Skeletal muscle tissue (tissue), 3 donors: ENCODE measurements at regions not wholly inside any gene's neighbourhood (a gene's known extent, or its start where the extent isn't known, plus 50 kb on each side); places are given as distances from the start of the nearest gene placed in this dataset.

Experiments
- H3K27ac ChIP-seq: one replicate; pipeline ENCODE4 v1.7.0; 2013; ENCODE audit warnings: mild to moderate bottlenecking, low read depth, low read length, inconsistent platforms
- H3K27me3 ChIP-seq, 3 donors: one replicate each; pipeline ENCODE4 v1.7.0; 2013; ENCODE audit warnings: low read length in 3 of 3; ENCODE audit not compliant: control insufficient read depth in 3 of 3, insufficient read depth in 3 of 3
- H3K36me3 ChIP-seq, 3 donors: one replicate each; pipeline ENCODE4 v1.7.0; 2013; ENCODE audit warnings: low read length in 3 of 3; ENCODE audit not compliant: control insufficient read depth in 3 of 3, insufficient read depth in 3 of 3
- H3K4me1 ChIP-seq, 3 donors: one replicate each; pipeline ENCODE4 v1.7.0; 2013; ENCODE audit warnings: low read length in 3 of 3, mild to moderate bottlenecking in 3 of 3; ENCODE audit not compliant: control insufficient read depth in 3 of 3, insufficient read depth in 3 of 3
- H3K4me3 ChIP-seq, 3 donors: one replicate each; pipeline ENCODE4 v1.7.0; 2013; ENCODE audit warnings: low read length in 3 of 3
- H3K9ac ChIP-seq, 3 donors: one replicate each; pipeline ENCODE4 v1.7.0; 2013; ENCODE audit warnings: low read length in 3 of 3, mild to moderate bottlenecking in 3 of 3, moderate library complexity in 2 of 3, low read depth in 1 of 3
- H3K9me3 ChIP-seq, 3 donors: one replicate each; pipeline ENCODE4 v1.7.0; 2013; ENCODE audit warnings: low read length in 3 of 3; ENCODE audit not compliant: control insufficient read depth in 3 of 3
- donor health status: Osteomylitis.

- Histone ChIP-seq H3K9me3 (no peaks in the 10 kb centered on the region), H3K27me3 (no peaks in the 10 kb centered on the region), H3K4me1 (no peaks in the 10 kb centered on the region), H3K27ac (no peak overlapping the region), H3K4me3 (no peak overlapping the region), H3K9ac (no peak overlapping the region), H3K36me3 (no peaks in the 10 kb centered on the region)
These were observed 667.4 kb upstream of the ZP4 start for GRCh38 chr1:238558156-238558555.

- Histone ChIP-seq H3K9me3 (no peaks in the 10 kb centered on the region), H3K4me3 (no peak overlapping the region), H3K36me3 (no peaks in the 10 kb centered on the region), H3K4me1 (no peaks in the 10 kb centered on the region), H3K9ac (no peak overlapping the region), H3K27ac (no peak overlapping the region), H3K27me3 (no peaks in the 10 kb centered on the region)
These were observed 661.5 kb upstream of the ZP4 start for GRCh38 chr1:238552271-238552670.

GRCh38 chr1:238549137-238549536, 658.4 kb upstream of the ZP4 start:
- H3K9ac ChIP-seq: no peak overlapping the region
- no peak overlapping the region for H3K27ac ChIP-seq
- H3K27me3 ChIP-seq: no peaks in the 10 kb centered on the region
- H3K36me3 ChIP-seq: no peaks in the 10 kb centered on the region
- H3K4me3 ChIP-seq: no peak overlapping the region
- H3K9me3 ChIP-seq: no peaks in the 10 kb centered on the region
- no peaks in the 10 kb centered on the region for H3K4me1 ChIP-seq

- Histone ChIP-seq H3K27ac (no peak overlapping the region), H3K4me3 (no peak overlapping the region), H3K27me3 (no peaks in the 10 kb centered on the region), H3K36me3 (no peaks in the 10 kb centered on the region), H3K9me3 (no peaks in the 10 kb centered on the region), H3K4me1 (no peaks in the 10 kb centered on the region), H3K9ac (no peak overlapping the region)
These were observed 655.4 kb upstream of the ZP4 start for GRCh38 chr1:238546118-238546517.

GRCh38 chr1:238537641-238538040, 646.9 kb upstream of the ZP4 start:
- H3K36me3 ChIP-seq: no peaks in the 10 kb centered on the region
- no peak overlapping the region for H3K9ac ChIP-seq
- no peak overlapping the region for H3K4me3 ChIP-seq
- H3K27me3 ChIP-seq: no peaks in the 10 kb centered on the region
- H3K4me1 ChIP-seq: no peaks in the 10 kb centered on the region
- no peaks in the 10 kb centered on the region for H3K9me3 ChIP-seq
- no peak overlapping the region for H3K27ac ChIP-seq

GRCh38 chr1:238530209-238530851, 639.6 kb upstream of the ZP4 start:
- Histone ChIP-seq H3K27me3 (no peaks in the 10 kb centered on the region), H3K9ac (no peak overlapping the region), H3K9me3 (peaks cover 0 to 2% (median 0%) of the 10 kb centered on the region in 3 donors), H3K27ac (no peak overlapping the region), H3K4me3 (no peak overlapping the region), H3K36me3 (no peaks in the 10 kb centered on the region), H3K4me1 (no peaks in the 10 kb centered on the region)

- Histone ChIP-seq H3K4me3 (no peak overlapping the region), H3K27ac (no peak overlapping the region), H3K36me3 (no peaks in the 10 kb centered on the region), H3K27me3 (no peaks in the 10 kb centered on the region), H3K9ac (no peak overlapping the region), H3K9me3 (peaks cover 0 to 6% (median 3%) of the 10 kb centered on the region in 3 donors), H3K4me1 (no peaks in the 10 kb centered on the region)
These were observed 627.0 kb upstream of the ZP4 start for GRCh38 chr1:238517711-238518110.

- Histone ChIP-seq H3K27me3 (no peaks in the 10 kb centered on the region), H3K27ac (no peak overlapping the region), H3K9me3 (peaks cover 0 to 2% (median 0%) of the 10 kb centered on the region in 3 donors), H3K4me3 (no peak overlapping the region), H3K9ac (no peak overlapping the region), H3K4me1 (no peaks in the 10 kb centered on the region), H3K36me3 (no peaks in the 10 kb centered on the region)
These were observed 610.6 kb upstream of the ZP4 start for GRCh38 chr1:238501290-238501689.

GRCh38 chr1:238499021-238499420, 608.3 kb upstream of the ZP4 start:
- no peak overlapping the region for H3K27ac ChIP-seq
- H3K4me3 ChIP-seq: no peak overlapping the region

GRCh38 chr1:238492271-238492670, 601.5 kb upstream of the ZP4 start:
- no peak overlapping the region for H3K9ac ChIP-seq
- no peaks in the 10 kb centered on the region for H3K9me3 ChIP-seq
- H3K27me3 ChIP-seq: no peaks in the 10 kb centered on the region
- H3K36me3 ChIP-seq: no peaks in the 10 kb centered on the region
- H3K27ac ChIP-seq: no peak overlapping the region
- no peaks in the 10 kb centered on the region for H3K4me1 ChIP-seq
- H3K4me3 ChIP-seq: no peak overlapping the region

More at GRCh38 chr1:238499021-238499420, 608.3 kb upstream of the ZP4 start:
- no peaks in the 10 kb centered on the region for H3K27me3 ChIP-seq
- H3K9me3 ChIP-seq: peaks cover 0 to 2% (median 0%) of the 10 kb centered on the region in 3 donors
- no peaks in the 10 kb centered on the region for H3K4me1 ChIP-seq
- no peak overlapping the region for H3K9ac ChIP-seq
- H3K36me3 ChIP-seq: no peaks in the 10 kb centered on the region
